ENCODE measurements at regions not wholly inside any gene's neighbourhood (a gene's known extent, or its start where the extent isn't known, plus 50 kb on each side); places are given as distances from the start of the nearest gene placed in this dataset.

DNA sequence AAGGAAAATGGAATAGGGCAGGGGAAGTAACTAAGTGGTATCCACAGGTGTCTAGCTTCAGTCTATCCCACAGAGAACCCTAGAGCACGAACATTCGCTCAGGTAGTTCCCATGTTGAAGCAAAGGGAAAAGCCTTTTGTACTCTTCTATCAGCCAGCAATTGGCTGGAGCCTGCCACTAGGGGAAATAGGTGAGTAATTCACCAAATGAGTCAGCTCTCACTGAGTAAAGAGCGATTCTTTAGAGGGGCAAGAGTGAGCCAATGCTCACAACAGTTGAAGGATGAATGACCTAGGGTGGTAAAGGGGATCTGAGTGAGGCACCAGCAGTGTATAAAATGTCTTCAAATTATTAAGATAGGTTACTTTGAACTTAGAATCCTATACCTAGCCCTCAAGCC is 94.1 kb upstream of the ZNF800 start:
- no peaks in the 10 kb centered on the region for H3K36me3 Mint-ChIP-seq (ENCODE audit: low read depth)
- no peak overlapping the region for H3K4me3 Mint-ChIP-seq (ENCODE audit: unreplicated experiment)
- H3K4me1 Mint-ChIP-seq (ENCODE audit: low read depth) = no peaks in the 10 kb centered on the region
- no peak for DNase-seq (ENCODE audit: low spot score)
- H3K27ac Mint-ChIP-seq (ENCODE audit: unreplicated experiment) = no peak overlapping the region
- TF ChIP-seq, protein P1, sequence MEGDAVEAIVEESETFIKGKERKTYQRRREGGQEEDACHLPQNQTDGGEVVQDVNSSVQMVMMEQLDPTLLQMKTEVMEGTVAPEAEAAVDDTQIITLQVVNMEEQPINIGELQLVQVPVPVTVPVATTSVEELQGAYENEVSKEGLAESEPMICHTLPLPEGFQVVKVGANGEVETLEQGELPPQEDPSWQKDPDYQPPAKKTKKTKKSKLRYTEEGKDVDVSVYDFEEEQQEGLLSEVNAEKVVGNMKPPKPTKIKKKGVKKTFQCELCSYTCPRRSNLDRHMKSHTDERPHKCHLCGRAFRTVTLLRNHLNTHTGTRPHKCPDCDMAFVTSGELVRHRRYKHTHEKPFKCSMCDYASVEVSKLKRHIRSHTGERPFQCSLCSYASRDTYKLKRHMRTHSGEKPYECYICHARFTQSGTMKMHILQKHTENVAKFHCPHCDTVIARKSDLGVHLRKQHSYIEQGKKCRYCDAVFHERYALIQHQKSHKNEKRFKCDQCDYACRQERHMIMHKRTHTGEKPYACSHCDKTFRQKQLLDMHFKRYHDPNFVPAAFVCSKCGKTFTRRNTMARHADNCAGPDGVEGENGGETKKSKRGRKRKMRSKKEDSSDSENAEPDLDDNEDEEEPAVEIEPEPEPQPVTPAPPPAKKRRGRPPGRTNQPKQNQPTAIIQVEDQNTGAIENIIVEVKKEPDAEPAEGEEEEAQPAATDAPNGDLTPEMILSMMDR (IDR thresholded peaks at IDR 0.05) = no peak
- H3K27me3 Mint-ChIP-seq (ENCODE audit: low read depth) = peaks cover 23% of the 10 kb centered on the region
- H3K9me3 Mint-ChIP-seq (ENCODE audit: low read depth) = no peaks in the 10 kb centered on the region

GRCh38 chr7:127485482-127485881 is 93.0 kb upstream of the ZNF800 start:
- Mint-ChIP-seq H3K9me3 (ENCODE audit: low read depth) (no peaks in the 10 kb centered on the region), H3K4me3 (ENCODE audit: unreplicated experiment) (no peak overlapping the region), H3K27ac (ENCODE audit: unreplicated experiment) (no peak overlapping the region), H3K4me1 (ENCODE audit: low read depth) (no peaks in the 10 kb centered on the region), H3K27me3 (ENCODE audit: low read depth) (peaks cover 22% of the 10 kb centered on the region), H3K36me3 (ENCODE audit: low read depth) (no peaks in the 10 kb centered on the region)
- no peak for DNase-seq (ENCODE audit: low spot score)
- TF ChIP-seq, protein P1 (IDR thresholded peaks at IDR 0.05) = no peak

- DNase-seq (ENCODE audit: low spot score) = no peak
- peaks cover 22% of the 10 kb centered on the region for H3K27me3 Mint-ChIP-seq (ENCODE audit: low read depth)
- no peaks in the 10 kb centered on the region for H3K36me3 Mint-ChIP-seq (ENCODE audit: low read depth)
- TF ChIP-seq, protein P1 (IDR thresholded peaks at IDR 0.05) = no peak
- no peak overlapping the region for H3K4me3 Mint-ChIP-seq (ENCODE audit: unreplicated experiment)
- H3K9me3 Mint-ChIP-seq (ENCODE audit: low read depth) = no peaks in the 10 kb centered on the region
- no peaks in the 10 kb centered on the region for H3K4me1 Mint-ChIP-seq (ENCODE audit: low read depth)
- H3K27ac Mint-ChIP-seq (ENCODE audit: unreplicated experiment) = no peak overlapping the region
Observed at GRCh38 chr7:127484954-127485353, 92.4 kb upstream of the ZNF800 start.

DNA sequence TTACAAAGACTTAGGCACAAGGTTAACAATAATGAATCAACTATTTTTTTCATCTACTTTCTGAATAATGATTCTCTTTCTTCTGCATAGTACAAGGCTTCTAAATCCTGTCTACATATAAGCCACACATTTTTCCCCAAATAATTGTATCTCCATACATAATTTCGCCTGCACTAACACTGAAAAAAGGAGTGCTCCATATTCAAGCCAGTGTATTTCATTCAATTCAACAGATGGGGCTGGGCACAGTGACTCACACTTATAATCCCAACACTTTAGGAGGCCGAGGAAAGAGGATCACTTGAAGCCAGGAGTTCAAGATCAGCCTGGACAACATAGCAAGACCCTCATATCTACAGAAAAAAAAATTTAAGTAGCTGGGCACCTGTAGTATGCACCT is 86.0 kb upstream of the ZNF800 start:
- TF ChIP-seq, protein P1 (IDR thresholded peaks at IDR 0.05) = no peak
- Mint-ChIP-seq H3K27ac (ENCODE audit: unreplicated experiment) (no peak overlapping the region), H3K27me3 (ENCODE audit: low read depth) (peaks cover 11% of the 10 kb centered on the region), H3K36me3 (ENCODE audit: low read depth) (no peaks in the 10 kb centered on the region), H3K4me3 (ENCODE audit: unreplicated experiment) (no peak overlapping the region), H3K4me1 (ENCODE audit: low read depth) (no peaks in the 10 kb centered on the region), H3K9me3 (ENCODE audit: low read depth) (peaks cover 2% of the 10 kb centered on the region)
- no peak for DNase-seq (ENCODE audit: low spot score)

- H3K4me1 Mint-ChIP-seq (ENCODE audit: low read depth) = no peaks in the 10 kb centered on the region
- no peak overlapping the region for H3K4me3 Mint-ChIP-seq (ENCODE audit: unreplicated experiment)
- DNase-seq (ENCODE audit: low spot score) = no peak
- H3K9me3 Mint-ChIP-seq (ENCODE audit: low read depth) = peaks cover 2% of the 10 kb centered on the region
- no peaks in the 10 kb centered on the region for H3K36me3 Mint-ChIP-seq (ENCODE audit: low read depth)
- H3K27ac Mint-ChIP-seq (ENCODE audit: unreplicated experiment) = no peak overlapping the region
- TF ChIP-seq, protein P1 (IDR thresholded peaks at IDR 0.05) = no peak
- peaks cover 11% of the 10 kb centered on the region for H3K27me3 Mint-ChIP-seq (ENCODE audit: low read depth)
Observed at GRCh38 chr7:127478024-127478355, 85.5 kb upstream of the ZNF800 start.

Data from chondrocyte (in vitro differentiated cells).